PFSK-1 (cell line): ENCODE measurements at regions not wholly inside any gene's neighbourhood (a gene's known extent, or its start where the extent isn't known, plus 50 kb on each side); places are given as distances from the start of the nearest gene placed in this dataset.

Source experiments
- FOXP2 ChIP-seq: optimal IDR thresholded peaks from 2 replicates; pipeline ENCODE3; 2011; ENCODE audit warnings: borderline replicate concordance, control low read depth, inconsistent platforms; ENCODE audit not compliant: insufficient read depth; ENCODE audit errors: extremely low read length, extremely low read depth
- POLR2AphosphoS5 ChIP-seq: IDR thresholded peaks from 2 replicates; pipeline ENCODE4 v1.6.1; 2012; ENCODE audit warnings: low read depth, mild to moderate bottlenecking, control low read depth, low read length, moderate library complexity
- REST ChIP-seq, 2 experiments: IDR thresholded peaks; 2 replicates each; pipeline versions ENCODE4 v1.6.1 to v1.8.0; 2011 to 2012; ENCODE audit warnings: low read depth in 2 of 2, low read length in 2 of 2, control low read depth in 1 of 2, inconsistent platforms in 1 of 2, mild to moderate bottlenecking in 1 of 2, moderate library complexity in 1 of 2; ENCODE audit not compliant: insufficient read depth in 1 of 2
- SIN3A ChIP-seq: IDR thresholded peaks from 2 replicates; pipeline ENCODE4 v1.6.1; 2012; ENCODE audit warnings: mild to moderate bottlenecking, low read length, moderate library complexity, borderline replicate concordance; ENCODE audit not compliant: insufficient read depth
- TAF1 ChIP-seq: IDR thresholded peaks from 2 replicates; pipeline ENCODE4 v1.6.1; 2012; ENCODE audit warnings: low read length, control low read depth, borderline replicate concordance; ENCODE audit not compliant: insufficient read depth

GRCh38 chr12:85363382-85364190 lies 83.6 kb downstream of the ALX1 start:
- no peak for TF ChIP-seq TAF1
- TF ChIP-seq FOXP2: no peak
- TF ChIP-seq POLR2AphosphoS5: no peak
- TF ChIP-seq REST (IDR thresholded peaks at IDR 0.05; ENCODE audit: insufficient read depth in 1 of 2, low read depth in 2 of 2, low read length in 2 of 2): no peak
- no peak for TF ChIP-seq SIN3A

- TF ChIP-seq TAF1 (no peak), FOXP2 (no peak), POLR2AphosphoS5 (no peak), REST (IDR thresholded peaks at IDR 0.05; ENCODE audit: insufficient read depth in 1 of 2, low read depth in 2 of 2, low read length in 2 of 2) (no peak), SIN3A (no peak)
Measured at GRCh38 chr12:85367936-85368335, 87.9 kb downstream of the ALX1 start.

GRCh38 chr12:85369365-85370154 lies 89.5 kb downstream of the ALX1 start:
- TF ChIP-seq FOXP2: no peak
- TF ChIP-seq REST (IDR thresholded peaks at IDR 0.05; ENCODE audit: insufficient read depth in 1 of 2, low read depth in 2 of 2, low read length in 2 of 2): no peak
- no peak for TF ChIP-seq SIN3A
- TF ChIP-seq POLR2AphosphoS5: no peak
- no peak for TF ChIP-seq TAF1

GRCh38 chr12:85373045-85373444 lies 93.0 kb downstream of the ALX1 start:
- no peak for TF ChIP-seq TAF1
- TF ChIP-seq REST (IDR thresholded peaks at IDR 0.05; ENCODE audit: insufficient read depth in 1 of 2, low read depth in 2 of 2, low read length in 2 of 2): no peak
- no peak for TF ChIP-seq FOXP2
- no peak for TF ChIP-seq POLR2AphosphoS5
- no peak for TF ChIP-seq SIN3A
